ENCODE measurements at regions not wholly inside any gene's neighbourhood (a gene's known extent, or its start where the extent isn't known, plus 50 kb on each side); places are given as distances from the start of the nearest gene placed in this dataset.
A peak's percentile ranks its signal among the peaks of the same experiment; 100 is the strongest.

DNA sequence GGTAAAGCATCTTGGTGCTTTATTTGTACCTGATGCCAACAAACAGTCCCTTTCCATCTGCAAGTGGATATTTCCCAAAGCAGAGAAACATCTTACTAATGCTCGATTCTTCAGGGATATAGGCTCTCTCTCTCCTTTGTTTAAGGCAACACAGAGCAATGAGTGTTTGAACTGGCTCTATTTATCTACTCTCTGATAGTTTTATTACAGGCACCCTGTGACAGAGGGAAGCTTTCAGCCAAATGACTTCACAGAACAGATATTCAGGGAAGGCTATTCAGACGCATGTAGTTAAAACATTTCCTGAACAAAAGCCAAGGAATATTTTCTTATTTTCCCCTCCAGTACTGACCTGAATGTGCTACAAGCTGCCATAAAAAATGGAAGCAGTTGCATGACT, 141.8 kb downstream of the YIPF5 start (continued):
- no peak for TF ChIP-seq NRF1 (IDR thresholded peaks at IDR 0.05; ENCODE audit: low read depth, low read length)
- TF ChIP-seq JUND (IDR thresholded peaks at IDR 0.05), result peak; percentile 38
- TF ChIP-seq TEAD4 (IDR thresholded peaks at IDR 0.05; ENCODE audit: borderline replicate concordance, insufficient read depth), result 0 out of 2 replicates have a peak, but pooled peaks have one; percentile 44
- no peak for TF ChIP-seq MEF2A (IDR thresholded peaks at IDR 0.05; ENCODE audit: borderline replicate concordance, low read depth)

GRCh38 chr5:144030904-144031303, 139.6 kb downstream of the YIPF5 start:
- ChIA-PET CTCF (no interaction called here), POLR2A (no interaction called here)
- Histone ChIP-seq H3F3A (replicated peaks; ENCODE audit: insufficient read depth) (peaks cover 17% of the 10 kb centered on the region), H4K20me1 (ENCODE audit: insufficient read depth) (no peaks in the 10 kb centered on the region), H2AFZ (ENCODE audit: low read depth) (no peak overlapping the region), H3K4me1 (ENCODE audit: control insufficient read depth in 1 of 2, insufficient read depth in 2 of 2, low read depth in 1 of 2, low read length in 1 of 2) (peaks cover 8 to 30% of the 10 kb centered on the region in 2 experiments; a peak in 3 of 4 replicates), H3K4me2 (no peak overlapping the region), H3K9me2 (no peaks in the 10 kb centered on the region), H3K4me3 (ENCODE audit: low read depth in 2 of 2, low read length in 1 of 2) (no peak overlapping the region), H3K9me3 (no peaks in the 10 kb centered on the region), H3K79me2 (ENCODE audit: insufficient read depth) (no peaks in the 10 kb centered on the region), H3K27me3 (ENCODE audit: insufficient read depth) (no peaks in the 10 kb centered on the region), H3K36me3 (replicated peaks in 1 of 2; ENCODE audit: control insufficient read depth in 1 of 2, insufficient read depth in 2 of 2, low read length in 1 of 2) (no peaks in the 10 kb centered on the region), H3K27ac (ENCODE audit: low read depth in 2 of 2, low read length in 1 of 2) (peak overlapping the region in 1 of 2 experiments; percentile 62; a peak in 1 of 4 replicates), H3K9ac (no peak overlapping the region)
- 91% methylated on average over 5 of the region's 5 CpGs for WGBS (ENCODE audit: low lambda C conversion rate)
- no peak for DNase-seq
- no peak for TF ChIP-seq FOXM1 (IDR thresholded peaks at IDR 0.05; ENCODE audit: low read depth)
- TF ChIP-seq SMC3 (IDR thresholded peaks at IDR 0.05; ENCODE audit: low read depth, low read length), result no peak
- TF ChIP-seq TEAD4 (IDR thresholded peaks at IDR 0.05; ENCODE audit: borderline replicate concordance, insufficient read depth), result no peak
- TF ChIP-seq USF1 (IDR thresholded peaks at IDR 0.05; ENCODE audit: borderline replicate concordance, low read depth), result no peak
- TF ChIP-seq, protein P1, sequence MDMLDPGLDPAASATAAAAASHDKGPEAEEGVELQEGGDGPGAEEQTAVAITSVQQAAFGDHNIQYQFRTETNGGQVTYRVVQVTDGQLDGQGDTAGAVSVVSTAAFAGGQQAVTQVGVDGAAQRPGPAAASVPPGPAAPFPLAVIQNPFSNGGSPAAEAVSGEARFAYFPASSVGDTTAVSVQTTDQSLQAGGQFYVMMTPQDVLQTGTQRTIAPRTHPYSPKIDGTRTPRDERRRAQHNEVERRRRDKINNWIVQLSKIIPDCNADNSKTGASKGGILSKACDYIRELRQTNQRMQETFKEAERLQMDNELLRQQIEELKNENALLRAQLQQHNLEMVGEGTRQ (IDR thresholded peaks at IDR 0.05; ENCODE audit: borderline replicate concordance, low read depth, low read length), result no peak

- H3K4me1 ChIP-seq (ENCODE audit: control insufficient read depth in 1 of 2, insufficient read depth in 2 of 2, low read depth in 1 of 2, low read length in 1 of 2), result peaks cover 8 to 26% of the 10 kb centered on the region in 2 experiments; a peak in 3 of 4 replicates
- no peaks in the 10 kb centered on the region for H3K36me3 ChIP-seq (replicated peaks in 1 of 2; ENCODE audit: control insufficient read depth in 1 of 2, insufficient read depth in 2 of 2, low read length in 1 of 2)
- no peak overlapping the region for H2AFZ ChIP-seq (ENCODE audit: low read depth)
- H3K4me2 ChIP-seq, result no peak overlapping the region
- POLR2A ChIA-PET, result no interaction called here
- 73% methylated on average over 6 of the region's 6 CpGs for WGBS (ENCODE audit: low lambda C conversion rate)
- H3K27me3 ChIP-seq (ENCODE audit: insufficient read depth), result no peaks in the 10 kb centered on the region
- H3K9me3 ChIP-seq, result no peaks in the 10 kb centered on the region
- H3K79me2 ChIP-seq (ENCODE audit: insufficient read depth), result no peaks in the 10 kb centered on the region
- no peak for TF ChIP-seq CHD2 (IDR thresholded peaks at IDR 0.05; ENCODE audit: low read length, partially characterized antibody)
- no peak for TF ChIP-seq MEF2A (IDR thresholded peaks at IDR 0.05; ENCODE audit: borderline replicate concordance, low read depth)
- TF ChIP-seq FOSL2 (IDR thresholded peaks at IDR 0.05; ENCODE audit: borderline replicate concordance, low read depth), result no peak
- TF ChIP-seq, protein P2, sequence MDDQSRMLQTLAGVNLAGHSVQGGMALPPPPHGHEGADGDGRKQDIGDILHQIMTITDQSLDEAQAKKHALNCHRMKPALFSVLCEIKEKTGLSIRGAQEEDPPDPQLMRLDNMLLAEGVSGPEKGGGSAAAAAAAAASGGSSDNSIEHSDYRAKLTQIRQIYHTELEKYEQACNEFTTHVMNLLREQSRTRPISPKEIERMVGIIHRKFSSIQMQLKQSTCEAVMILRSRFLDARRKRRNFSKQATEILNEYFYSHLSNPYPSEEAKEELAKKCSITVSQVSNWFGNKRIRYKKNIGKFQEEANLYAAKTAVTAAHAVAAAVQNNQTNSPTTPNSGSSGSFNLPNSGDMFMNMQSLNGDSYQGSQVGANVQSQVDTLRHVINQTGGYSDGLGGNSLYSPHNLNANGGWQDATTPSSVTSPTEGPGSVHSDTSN (IDR thresholded peaks at IDR 0.05), result no peak
- no peak for TF ChIP-seq RCOR1 (IDR thresholded peaks at IDR 0.05; ENCODE audit: low read length)
- TF ChIP-seq EP300 (IDR thresholded peaks at IDR 0.05; ENCODE audit: borderline replicate concordance in 1 of 2, low read depth in 1 of 2, low read length in 1 of 2), result no peak
- TF ChIP-seq TEAD4 (IDR thresholded peaks at IDR 0.05; ENCODE audit: borderline replicate concordance, insufficient read depth), result no peak
- no peak for TF ChIP-seq MXI1 (IDR thresholded peaks at IDR 0.05; ENCODE audit: low read depth, low read length)
- TF ChIP-seq JUND (IDR thresholded peaks at IDR 0.05), result no peak
- TF ChIP-seq, protein P3, sequence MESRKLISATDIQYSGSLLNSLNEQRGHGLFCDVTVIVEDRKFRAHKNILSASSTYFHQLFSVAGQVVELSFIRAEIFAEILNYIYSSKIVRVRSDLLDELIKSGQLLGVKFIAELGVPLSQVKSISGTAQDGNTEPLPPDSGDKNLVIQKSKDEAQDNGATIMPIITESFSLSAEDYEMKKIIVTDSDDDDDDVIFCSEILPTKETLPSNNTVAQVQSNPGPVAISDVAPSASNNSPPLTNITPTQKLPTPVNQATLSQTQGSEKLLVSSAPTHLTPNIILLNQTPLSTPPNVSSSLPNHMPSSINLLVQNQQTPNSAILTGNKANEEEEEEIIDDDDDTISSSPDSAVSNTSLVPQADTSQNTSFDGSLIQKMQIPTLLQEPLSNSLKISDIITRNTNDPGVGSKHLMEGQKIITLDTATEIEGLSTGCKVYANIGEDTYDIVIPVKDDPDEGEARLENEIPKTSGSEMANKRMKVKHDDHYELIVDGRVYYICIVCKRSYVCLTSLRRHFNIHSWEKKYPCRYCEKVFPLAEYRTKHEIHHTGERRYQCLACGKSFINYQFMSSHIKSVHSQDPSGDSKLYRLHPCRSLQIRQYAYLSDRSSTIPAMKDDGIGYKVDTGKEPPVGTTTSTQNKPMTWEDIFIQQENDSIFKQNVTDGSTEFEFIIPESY (IDR thresholded peaks at IDR 0.05; ENCODE audit: borderline replicate concordance, low read depth), result no peak
- no peak for TF ChIP-seq TCF12 (IDR thresholded peaks at IDR 0.05)
- TF ChIP-seq, protein P4, sequence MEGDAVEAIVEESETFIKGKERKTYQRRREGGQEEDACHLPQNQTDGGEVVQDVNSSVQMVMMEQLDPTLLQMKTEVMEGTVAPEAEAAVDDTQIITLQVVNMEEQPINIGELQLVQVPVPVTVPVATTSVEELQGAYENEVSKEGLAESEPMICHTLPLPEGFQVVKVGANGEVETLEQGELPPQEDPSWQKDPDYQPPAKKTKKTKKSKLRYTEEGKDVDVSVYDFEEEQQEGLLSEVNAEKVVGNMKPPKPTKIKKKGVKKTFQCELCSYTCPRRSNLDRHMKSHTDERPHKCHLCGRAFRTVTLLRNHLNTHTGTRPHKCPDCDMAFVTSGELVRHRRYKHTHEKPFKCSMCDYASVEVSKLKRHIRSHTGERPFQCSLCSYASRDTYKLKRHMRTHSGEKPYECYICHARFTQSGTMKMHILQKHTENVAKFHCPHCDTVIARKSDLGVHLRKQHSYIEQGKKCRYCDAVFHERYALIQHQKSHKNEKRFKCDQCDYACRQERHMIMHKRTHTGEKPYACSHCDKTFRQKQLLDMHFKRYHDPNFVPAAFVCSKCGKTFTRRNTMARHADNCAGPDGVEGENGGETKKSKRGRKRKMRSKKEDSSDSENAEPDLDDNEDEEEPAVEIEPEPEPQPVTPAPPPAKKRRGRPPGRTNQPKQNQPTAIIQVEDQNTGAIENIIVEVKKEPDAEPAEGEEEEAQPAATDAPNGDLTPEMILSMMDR (IDR thresholded peaks at IDR 0.05), result no peak
- TF ChIP-seq RFX5 (IDR thresholded peaks at IDR 0.05; ENCODE audit: low read length), result no peak
- no peak for TF ChIP-seq EZH2phosphoT487 (IDR thresholded peaks at IDR 0.05; ENCODE audit: borderline replicate concordance, low read depth)
- no peak for TF ChIP-seq POLR2AphosphoS5 (IDR thresholded peaks at IDR 0.05; ENCODE audit: low read depth, low read length)
- no peaks in the 10 kb centered on the region for H4K20me1 ChIP-seq (ENCODE audit: insufficient read depth)
- peaks cover 17% of the 10 kb centered on the region for H3F3A ChIP-seq (replicated peaks; ENCODE audit: insufficient read depth)
- H3K9me2 ChIP-seq, result no peaks in the 10 kb centered on the region
- H3K9ac ChIP-seq, result no peak overlapping the region
- H3K4me3 ChIP-seq (ENCODE audit: low read depth in 2 of 2, low read length in 1 of 2), result no peak overlapping the region
- DNase-seq, result no peak
- peak overlapping the region in 1 of 2 experiments; percentile 24; a peak in 1 of 4 replicates for H3K27ac ChIP-seq (ENCODE audit: low read depth in 2 of 2, low read length in 1 of 2)
- CTCF ChIA-PET, result no interaction called here
These were observed 138.1 kb downstream of the YIPF5 start for GRCh38 chr5:144032375-144032774.
